T-helper 1 cell treated with Interleukin-12 subunit alpha and Interleukin-12 subunit beta and Interleukin-4 antibody, amounts not matched to agents 30 μg/mL and 1 μg/mL, for 36 hours (primary cell): ENCODE measurements at regions not wholly inside any gene's neighbourhood (a gene's known extent, or its start where the extent isn't known, plus 50 kb on each side); places are given as distances from the start of the nearest gene placed in this dataset.
"Not testable (repeated sequence)": the region's sequence is repeated elsewhere in the genome, so short reads cannot be mapped to it uniquely, and the experiment has no call there.

ENCODE experiments used
- H3K27ac Mint-ChIP-seq: one replicate; pipeline ENCODE4 v1.8.0; 2021; ENCODE audit warnings: mild to moderate bottlenecking, mixed read lengths
- H3K27me3 Mint-ChIP-seq: one replicate; pipeline ENCODE4 v1.8.0; 2021; ENCODE audit warnings: low read depth, mixed read lengths
- H3K36me3 Mint-ChIP-seq: one replicate; pipeline ENCODE4 v1.8.0; 2021; ENCODE audit warnings: low read depth, mixed read lengths
- H3K4me1 Mint-ChIP-seq: one replicate; pipeline ENCODE4 v1.8.0; 2021; ENCODE audit warnings: low read depth, mixed read lengths
- H3K4me3 Mint-ChIP-seq: one replicate; pipeline ENCODE4 v1.8.0; 2021; ENCODE audit warnings: mild to moderate bottlenecking, moderate library complexity, mixed read lengths
- H3K9me3 Mint-ChIP-seq: one replicate; pipeline ENCODE4 v1.8.0; 2021; ENCODE audit warnings: mixed read lengths

DNA sequence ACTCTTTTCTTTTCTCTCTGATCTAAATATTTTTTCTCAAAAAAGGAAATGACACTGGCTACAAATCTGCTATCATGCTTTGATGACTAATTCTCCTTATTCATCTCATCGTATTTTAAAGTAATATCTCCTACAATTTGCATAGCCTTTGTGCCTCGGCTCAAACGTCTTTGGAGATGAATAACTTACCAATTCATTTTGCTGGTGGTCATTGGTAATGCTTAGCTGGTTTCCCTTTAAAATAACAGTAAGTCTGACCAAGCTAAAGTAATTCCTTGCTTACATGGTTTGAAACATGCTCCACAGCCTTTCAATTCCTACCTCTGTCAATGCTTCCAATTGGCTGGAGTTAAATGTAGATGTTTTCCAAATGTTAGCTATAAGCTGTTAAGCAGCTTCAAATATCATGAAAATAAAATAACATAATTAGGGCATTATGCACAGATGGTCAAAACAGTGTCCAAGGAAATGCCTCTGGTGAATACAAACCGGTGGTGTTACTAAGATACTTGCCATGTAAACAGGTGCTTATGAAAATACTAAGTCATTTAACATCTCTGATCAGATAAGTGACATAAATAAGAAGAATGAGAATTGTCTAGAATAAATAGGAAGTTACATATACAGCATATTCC, 435.0 kb downstream of the POM121L12 start:
- no peaks in the 10 kb centered on the region for H3K36me3 Mint-ChIP-seq
- H3K4me1 Mint-ChIP-seq: no peaks in the 10 kb centered on the region
- H3K27ac Mint-ChIP-seq: no peak overlapping the region
- H3K9me3 Mint-ChIP-seq: peaks cover 31% of the 10 kb centered on the region
- no peaks in the 10 kb centered on the region for H3K27me3 Mint-ChIP-seq
- no peak overlapping the region for H3K4me3 Mint-ChIP-seq

DNA sequence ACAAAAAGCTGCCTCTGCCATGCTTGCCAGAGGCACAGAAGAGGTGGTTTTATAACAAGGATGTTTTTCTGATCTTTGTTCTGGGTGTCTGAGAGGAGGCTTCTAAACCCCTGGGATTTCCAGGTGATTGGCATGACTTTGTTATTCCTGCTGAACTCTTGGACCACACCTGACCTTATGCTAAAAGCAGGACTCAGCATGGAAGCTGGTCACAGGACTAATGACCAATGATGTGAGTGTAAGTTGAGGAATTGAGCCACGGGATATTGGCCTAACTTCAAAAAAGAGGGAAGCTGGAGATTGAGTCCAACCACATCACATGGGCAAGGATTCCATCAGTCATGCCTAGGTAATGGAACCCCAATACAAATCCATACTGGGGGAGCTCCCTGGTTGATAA, 437.9 kb downstream of the POM121L12 start:
- Mint-ChIP-seq H3K4me1 (no peaks in the 10 kb centered on the region), H3K27me3 (no peaks in the 10 kb centered on the region), H3K36me3 (no peaks in the 10 kb centered on the region), H3K9me3 (peaks cover 32% of the 10 kb centered on the region), H3K27ac (no peak overlapping the region), H3K4me3 (no peak overlapping the region)

DNA sequence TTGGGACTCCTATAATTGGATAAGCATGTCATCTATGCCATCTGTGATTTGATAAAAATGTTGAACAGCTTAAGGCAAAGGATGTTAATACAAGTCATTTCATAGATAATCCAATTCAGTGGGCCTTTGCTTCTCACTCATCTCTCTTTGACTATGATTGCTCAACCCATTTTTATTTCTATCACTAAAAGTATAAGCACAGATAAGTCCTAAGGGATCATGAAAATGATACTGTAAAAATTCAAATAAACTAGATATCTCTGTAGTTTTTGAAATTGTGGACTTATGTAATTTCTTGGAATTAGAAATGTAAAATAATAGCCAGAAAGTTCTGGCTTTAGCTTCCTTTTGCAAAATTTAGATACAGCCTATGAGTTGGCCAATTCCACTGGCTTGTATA, 440.3 kb downstream of the POM121L12 start:
- Mint-ChIP-seq H3K4me1 (no peaks in the 10 kb centered on the region), H3K27ac (no peak overlapping the region), H3K4me3 (no peak overlapping the region), H3K9me3 (peaks cover 30% of the 10 kb centered on the region), H3K36me3 (no peaks in the 10 kb centered on the region), H3K27me3 (no peaks in the 10 kb centered on the region)

DNA sequence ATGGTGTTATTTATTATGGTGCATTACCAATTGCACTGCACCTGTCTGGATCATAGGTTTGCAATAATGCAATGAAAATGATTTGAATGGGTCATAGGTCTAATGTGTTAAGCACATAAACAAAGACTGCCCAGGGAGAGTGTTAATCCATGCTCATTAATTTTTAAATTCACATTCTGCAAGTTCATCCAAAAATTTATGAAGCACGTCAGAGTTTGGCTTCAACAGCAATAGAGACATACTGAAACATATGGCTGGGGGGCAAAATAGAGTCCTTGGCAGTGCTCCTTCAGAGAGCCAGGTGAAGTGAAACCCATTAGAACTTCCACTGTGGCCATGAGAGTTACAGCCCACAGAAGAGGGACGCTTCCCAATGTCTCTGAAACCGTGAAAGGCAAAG, 441.1 kb downstream of the POM121L12 start:
- peaks cover 34% of the 10 kb centered on the region for H3K9me3 Mint-ChIP-seq
- no peaks in the 10 kb centered on the region for H3K27me3 Mint-ChIP-seq
- no peak overlapping the region for H3K4me3 Mint-ChIP-seq
- no peaks in the 10 kb centered on the region for H3K36me3 Mint-ChIP-seq
- no peaks in the 10 kb centered on the region for H3K4me1 Mint-ChIP-seq
- no peak overlapping the region for H3K27ac Mint-ChIP-seq

DNA sequence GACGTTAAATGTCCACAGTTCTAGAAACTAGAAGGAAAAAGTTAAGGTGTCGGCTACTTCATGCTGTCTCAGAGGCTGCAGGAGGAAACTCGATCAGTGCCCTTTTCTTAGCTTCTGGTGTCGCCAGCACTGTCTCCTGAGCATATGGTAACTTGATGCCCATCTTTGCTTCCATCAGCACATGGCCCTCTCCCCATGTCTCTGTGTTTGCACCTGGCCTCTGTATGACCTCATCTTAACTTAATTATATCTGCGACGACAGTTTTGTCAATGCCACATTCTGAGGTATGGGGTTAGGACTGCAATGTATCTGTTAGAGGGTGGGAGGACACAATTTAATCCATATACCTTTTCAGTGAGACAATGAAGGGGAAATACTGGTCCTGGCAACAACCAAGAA, 449.9 kb downstream of the POM121L12 start:
- Mint-ChIP-seq H3K27ac (no peak overlapping the region), H3K36me3 (no peaks in the 10 kb centered on the region), H3K9me3 (peaks cover 49% of the 10 kb centered on the region), H3K27me3 (no peaks in the 10 kb centered on the region), H3K4me3 (no peak overlapping the region), H3K4me1 (no peaks in the 10 kb centered on the region)

DNA sequence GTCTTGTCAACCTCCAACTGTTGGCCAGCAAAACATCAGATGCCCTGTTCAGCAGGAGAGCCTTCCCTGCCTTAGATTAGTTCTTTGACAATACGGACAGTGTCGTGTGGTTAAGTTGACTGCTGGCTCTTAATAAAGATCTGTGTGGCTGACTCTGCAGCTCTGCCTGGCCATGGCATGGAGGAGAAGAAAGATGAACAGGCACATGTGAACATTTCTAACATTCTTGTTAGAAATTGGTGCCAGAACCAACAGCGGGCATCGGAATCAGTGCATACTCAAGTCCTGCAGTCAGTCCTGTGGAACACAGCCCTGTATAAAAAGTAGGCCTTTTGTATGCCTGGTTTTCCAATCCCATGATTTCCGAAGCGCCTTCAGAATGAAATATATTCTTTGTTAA, 455.6 kb downstream of the POM121L12 start:
- no peak overlapping the region for H3K4me3 Mint-ChIP-seq
- H3K4me1 Mint-ChIP-seq: no peaks in the 10 kb centered on the region
- H3K9me3 Mint-ChIP-seq: peaks cover 43% of the 10 kb centered on the region
- no peaks in the 10 kb centered on the region for H3K36me3 Mint-ChIP-seq
- H3K27ac Mint-ChIP-seq: no peak overlapping the region
- H3K27me3 Mint-ChIP-seq: no peaks in the 10 kb centered on the region

DNA sequence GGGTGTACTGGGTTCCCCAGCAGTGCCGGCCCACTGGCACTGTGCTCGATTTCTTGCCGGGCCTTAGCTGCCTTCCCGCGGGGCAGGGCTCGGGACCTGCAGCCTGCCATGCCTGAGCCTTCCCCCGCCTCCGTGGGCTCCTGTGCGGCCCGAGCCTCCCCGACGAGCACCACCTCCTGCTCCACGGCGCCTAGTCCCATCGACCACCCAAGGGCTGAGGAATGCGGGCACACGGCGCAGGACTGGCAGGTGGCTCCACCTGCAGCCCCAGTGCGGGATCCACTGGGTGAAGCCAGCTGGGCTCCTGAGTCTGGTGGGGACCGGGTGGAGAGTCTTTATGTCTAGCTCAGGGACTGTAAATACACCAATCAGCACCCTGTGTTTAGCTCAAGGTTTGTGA, 459.7 kb downstream of the POM121L12 start:
- H3K27me3 Mint-ChIP-seq, H3K36me3 Mint-ChIP-seq, H3K27ac Mint-ChIP-seq, H3K4me3 Mint-ChIP-seq, H3K4me1 Mint-ChIP-seq: not testable (repeated sequence)
- peaks cover 16% of the 10 kb centered on the region for H3K9me3 Mint-ChIP-seq

DNA sequence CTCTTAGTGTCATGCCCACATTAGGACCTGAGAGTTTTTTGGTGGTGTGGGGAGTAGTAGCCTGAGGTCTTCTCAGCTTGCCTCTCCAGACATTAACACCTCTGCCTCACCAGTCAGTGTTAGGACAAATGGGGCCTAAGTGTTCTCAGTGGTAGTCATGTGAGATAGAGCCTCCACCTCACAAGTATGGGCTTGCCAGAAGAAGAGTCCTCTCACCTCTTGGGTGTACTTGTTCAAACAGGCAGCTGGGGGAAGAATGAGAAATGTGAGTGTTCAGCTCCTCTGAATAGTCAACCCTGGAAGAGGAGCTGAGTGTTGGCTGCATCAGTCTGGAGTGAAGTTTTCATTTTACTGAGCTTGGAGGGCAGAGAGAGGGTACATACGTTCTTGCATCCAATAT, 464.6 kb downstream of the POM121L12 start:
- Mint-ChIP-seq H3K27ac (no peak overlapping the region), H3K36me3 (no peaks in the 10 kb centered on the region), H3K9me3 (peaks cover 9% of the 10 kb centered on the region), H3K4me3 (no peak overlapping the region), H3K4me1 (no peaks in the 10 kb centered on the region), H3K27me3 (no peaks in the 10 kb centered on the region)

DNA sequence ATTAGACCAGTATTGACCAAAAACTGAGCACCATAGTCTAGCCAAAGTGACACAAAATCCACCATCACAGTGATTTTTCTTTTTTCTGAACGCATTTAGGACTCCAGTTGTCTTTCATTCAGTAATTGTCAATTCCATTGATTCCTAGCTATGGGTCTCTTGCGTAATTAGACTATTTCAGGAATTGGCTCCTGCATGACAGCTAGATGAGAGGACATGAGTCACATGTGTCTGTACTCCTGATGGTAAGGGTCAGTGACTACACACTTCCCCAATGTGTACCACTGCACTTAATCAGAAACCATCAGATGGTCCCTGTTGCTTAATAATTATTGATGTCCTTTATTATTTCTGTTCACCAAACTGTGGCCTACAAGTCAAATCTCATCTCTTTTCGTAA, 469.5 kb downstream of the POM121L12 start:
- no peaks in the 10 kb centered on the region for H3K27me3 Mint-ChIP-seq
- no peak overlapping the region for H3K4me3 Mint-ChIP-seq
- H3K9me3 Mint-ChIP-seq: peaks cover 17% of the 10 kb centered on the region

DNA sequence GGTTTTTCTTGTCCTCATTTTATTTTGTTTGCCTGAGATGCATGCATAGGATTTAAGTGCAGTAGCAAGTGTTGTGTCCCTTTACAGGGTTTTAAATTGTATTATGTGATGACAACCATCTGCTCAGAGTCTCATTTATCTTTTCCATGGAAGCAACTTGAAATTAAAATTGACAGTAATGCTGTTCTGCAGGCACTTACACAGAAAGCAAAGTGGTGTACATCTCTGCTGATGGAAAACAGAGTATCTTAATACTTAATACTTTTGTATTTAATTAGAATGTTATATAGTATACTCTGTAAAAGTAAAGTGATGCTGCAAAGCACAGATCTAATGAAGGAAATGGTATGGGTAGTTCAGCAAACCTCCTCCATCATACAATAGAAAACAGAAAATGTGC, 482.9 kb downstream of the POM121L12 start:
- no peaks in the 10 kb centered on the region for H3K36me3 Mint-ChIP-seq
- no peaks in the 10 kb centered on the region for H3K4me1 Mint-ChIP-seq
- no peak overlapping the region for H3K4me3 Mint-ChIP-seq
- no peaks in the 10 kb centered on the region for H3K27me3 Mint-ChIP-seq
- H3K27ac Mint-ChIP-seq: no peak overlapping the region
- H3K9me3 Mint-ChIP-seq: peaks cover 41% of the 10 kb centered on the region

More for the DNA sequence above, 469.5 kb downstream of the POM121L12 start:
- Mint-ChIP-seq H3K36me3 (no peaks in the 10 kb centered on the region), H3K4me1 (no peaks in the 10 kb centered on the region), H3K27ac (no peak overlapping the region)

DNA sequence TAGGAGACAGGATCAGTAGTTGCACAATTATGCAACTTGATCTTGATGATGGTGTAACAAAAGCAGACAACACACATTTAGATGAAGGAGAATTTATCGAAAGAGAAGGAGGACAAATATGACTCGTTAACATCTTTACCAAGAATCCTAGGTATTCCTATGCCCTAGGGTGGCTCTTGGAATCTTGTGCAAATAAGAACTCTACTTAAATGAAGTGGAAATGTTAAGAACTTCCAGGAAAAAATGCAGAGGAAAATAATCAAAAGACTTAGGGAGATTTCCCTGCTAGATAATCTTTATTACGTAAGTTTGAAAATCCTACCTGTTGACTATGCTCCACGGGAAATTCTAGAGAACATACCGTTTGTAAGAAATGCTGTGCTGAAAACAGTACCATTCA, 485.4 kb downstream of the POM121L12 start:
- no peak overlapping the region for H3K27ac Mint-ChIP-seq

DNA sequence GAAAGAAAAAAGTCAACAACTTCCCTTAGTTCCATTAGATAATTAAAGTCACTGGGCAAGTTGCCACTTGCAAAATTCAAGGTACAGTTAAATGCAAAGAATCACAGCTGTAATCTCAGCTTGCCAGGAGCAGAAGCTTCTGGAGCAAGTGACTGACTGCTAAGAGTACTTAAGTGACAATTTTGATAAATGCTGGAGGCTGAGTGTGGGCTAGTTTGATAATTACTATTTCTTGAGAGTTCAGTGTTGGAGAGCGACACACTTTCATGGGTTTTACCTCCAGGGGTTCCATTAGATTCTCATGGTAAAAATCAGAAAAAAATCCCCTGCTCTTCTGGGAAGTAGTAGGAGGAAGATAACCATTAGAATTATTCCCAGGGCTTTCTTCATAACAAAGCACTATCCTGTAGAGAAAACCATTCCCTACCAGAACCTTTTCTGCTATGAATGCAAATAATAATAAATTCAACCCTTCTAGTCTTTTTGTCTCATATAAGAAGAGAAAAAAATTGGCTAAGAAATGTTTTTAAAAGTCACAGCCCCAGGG, 486.3 kb downstream of the POM121L12 start:
- Mint-ChIP-seq H3K36me3 (no peaks in the 10 kb centered on the region), H3K4me3 (no peak overlapping the region), H3K4me1 (no peaks in the 10 kb centered on the region), H3K9me3 (peaks cover 35% of the 10 kb centered on the region), H3K27me3 (no peaks in the 10 kb centered on the region), H3K27ac (no peak overlapping the region)

More for the DNA sequence above, 485.4 kb downstream of the POM121L12 start:
- Mint-ChIP-seq H3K36me3 (no peaks in the 10 kb centered on the region), H3K4me3 (no peak overlapping the region), H3K4me1 (no peaks in the 10 kb centered on the region), H3K27me3 (no peaks in the 10 kb centered on the region), H3K9me3 (peaks cover 39% of the 10 kb centered on the region)

DNA sequence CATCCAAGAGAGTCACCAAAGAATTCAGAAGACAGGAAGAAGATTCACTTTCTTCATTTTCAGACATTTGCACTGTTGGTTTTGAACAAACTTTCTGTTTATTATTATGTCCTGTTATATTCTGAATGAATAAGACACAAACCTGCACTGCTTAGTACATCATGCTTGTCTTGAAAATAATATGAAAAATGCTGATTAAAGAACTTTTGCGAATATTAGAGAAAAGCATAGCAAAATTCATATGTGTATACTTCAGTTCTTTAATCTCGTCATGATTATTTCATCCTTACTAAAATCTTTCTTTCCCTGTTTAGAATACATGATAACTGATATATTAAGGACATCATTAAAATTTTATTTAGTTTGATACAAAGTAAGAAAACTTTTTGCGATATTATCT, 504.1 kb downstream of the POM121L12 start:
- H3K4me1 Mint-ChIP-seq: no peaks in the 10 kb centered on the region
- H3K36me3 Mint-ChIP-seq: no peaks in the 10 kb centered on the region
- H3K27me3 Mint-ChIP-seq: no peaks in the 10 kb centered on the region
- peaks cover 37% of the 10 kb centered on the region for H3K9me3 Mint-ChIP-seq
- no peak overlapping the region for H3K4me3 Mint-ChIP-seq
- no peak overlapping the region for H3K27ac Mint-ChIP-seq

DNA sequence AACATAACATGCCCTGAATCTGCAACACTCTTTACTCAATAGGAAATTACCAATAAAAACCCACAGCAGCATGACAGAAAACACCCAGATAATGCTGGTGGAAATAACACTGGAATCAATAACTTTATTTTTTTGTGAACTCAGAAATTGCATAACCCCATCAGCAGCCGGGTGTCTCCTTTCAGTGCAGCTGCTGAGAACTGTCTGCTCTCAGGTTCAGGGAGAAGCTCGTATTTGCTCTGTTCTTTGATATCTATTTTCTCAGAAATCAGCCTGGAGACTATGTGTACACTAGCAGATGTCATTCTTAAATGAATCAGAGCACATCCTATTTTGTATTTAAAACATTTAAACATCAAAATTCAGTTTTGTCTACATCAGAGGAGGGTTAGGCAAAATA, 506.0 kb downstream of the POM121L12 start:
- Mint-ChIP-seq H3K4me3 (no peak overlapping the region), H3K27me3 (no peaks in the 10 kb centered on the region), H3K4me1 (no peaks in the 10 kb centered on the region), H3K9me3 (peaks cover 29% of the 10 kb centered on the region), H3K36me3 (no peaks in the 10 kb centered on the region), H3K27ac (no peak overlapping the region)

DNA sequence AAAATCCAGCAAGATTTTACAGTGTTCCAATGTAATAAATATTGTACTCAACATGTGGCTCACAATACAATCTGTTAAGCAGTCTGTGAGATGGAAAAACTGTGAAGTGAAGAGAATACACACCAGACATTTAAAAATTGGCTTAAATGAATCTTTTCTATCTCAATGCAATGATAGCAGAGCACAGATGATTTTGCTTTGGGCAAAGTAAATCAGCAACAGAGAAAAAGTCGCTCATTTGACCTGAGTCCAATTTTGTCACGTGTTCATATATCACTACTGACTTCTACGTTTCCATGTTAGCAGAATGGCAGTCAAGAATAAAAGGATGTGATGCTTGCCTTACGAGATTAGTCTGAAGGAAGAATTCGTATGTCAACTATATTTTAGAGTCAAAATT, 506.7 kb downstream of the POM121L12 start:
- Mint-ChIP-seq H3K4me3 (no peak overlapping the region), H3K4me1 (no peaks in the 10 kb centered on the region), H3K27me3 (no peaks in the 10 kb centered on the region), H3K9me3 (peaks cover 32% of the 10 kb centered on the region), H3K27ac (no peak overlapping the region), H3K36me3 (no peaks in the 10 kb centered on the region)
